Peyer's patch (tissue), 4 donors: ENCODE measurements at regions not wholly inside any gene's neighbourhood (a gene's known extent, or its start where the extent isn't known, plus 50 kb on each side); places are given as distances from the start of the nearest gene placed in this dataset.

Experiments
- DNase-seq, 3 donors: peaks; one replicate each; pipeline ENCODE4 v3.0.0-alpha.2; 2017 to 2019
- H3K27ac ChIP-seq, 4 donors: fragments of 200-600 bp; sonication (generic); one replicate each; pipeline ENCODE4 v1.5.1; 2016 to 2019
- H3K27me3 ChIP-seq, 2 donors: fragments of 200-600 bp; sonication (generic); one replicate each; pipeline ENCODE4 v1.5.1; 2019
- H3K36me3 ChIP-seq, 3 donors: fragments of 200-600 bp; sonication (generic); one replicate each; pipeline ENCODE4 v1.5.1; 2016 to 2019
- H3K4me1 ChIP-seq, 4 donors: fragments of 200-600 bp; sonication (generic); one replicate each; pipeline ENCODE4 v1.5.1; 2016 to 2019
- H3K4me3 ChIP-seq, 4 donors: fragments of 200-600 bp; sonication (generic); 1 replicate in 3 of 4; 2 replicates in 1 of 4; pipeline ENCODE4 v1.5.1; 2016 to 2019; ENCODE audit warnings: mild to moderate bottlenecking in 1 of 4
- H3K9me3 ChIP-seq, 4 donors: fragments of 200-600 bp; sonication (generic); one replicate each; pipeline ENCODE4 v1.5.1; 2016 to 2019; ENCODE audit warnings: mild to moderate bottlenecking in 1 of 4
- CTCF ChIP-seq, 6 experiments: fragments of 450-650 bp in 4 of 6; fragments of 200-600 bp in 2 of 6; sonication (generic) in 1 of 6; IDR thresholded peaks; one replicate each; pipeline ENCODE4 v1.5.1; 2017 to 2019; ENCODE audit warnings: antibody characterized with exemption in 6 of 6, mild to moderate bottlenecking in 3 of 6, moderate library complexity in 1 of 6
- POLR2A ChIP-seq, 2 donors: fragments of 450-650 bp; IDR thresholded peaks; one replicate each; pipeline ENCODE4 v1.5.1; 2017; ENCODE audit warnings: antibody characterized with exemption in 2 of 2, mild to moderate bottlenecking in 2 of 2, moderate library complexity in 2 of 2

- Histone ChIP-seq H3K9me3 (no peaks in the 10 kb centered on the region), H3K4me3 (no peak overlapping the region), H3K36me3 (no peaks in the 10 kb centered on the region), H3K4me1 (no peaks in the 10 kb centered on the region), H3K27ac (no peak overlapping the region), H3K27me3 (no peaks in the 10 kb centered on the region)
- no peak for TF ChIP-seq POLR2A (IDR thresholded peaks at IDR 0.05)
- TF ChIP-seq CTCF (IDR thresholded peaks at IDR 0.05), result no peak
- DNase-seq, result no peak
These were observed 126.5 kb downstream of the C12orf75 start for GRCh38 chr12:105457026-105457425.

- TF ChIP-seq CTCF (IDR thresholded peaks at IDR 0.05) (no peak), POLR2A (IDR thresholded peaks at IDR 0.05) (no peak)
- Histone ChIP-seq H3K27ac (no peak overlapping the region), H3K4me1 (no peaks in the 10 kb centered on the region)
These were observed 129.4 kb downstream of the C12orf75 start for GRCh38 chr12:105459760-105460330.

GRCh38 chr12:105461271-105461943, 130.9 kb downstream of the C12orf75 start:
- H3K27me3 ChIP-seq, result no peaks in the 10 kb centered on the region
- no peak overlapping the region for H3K27ac ChIP-seq
- TF ChIP-seq CTCF (IDR thresholded peaks at IDR 0.05) (no peak), POLR2A (IDR thresholded peaks at IDR 0.05) (no peak)
- no peak for DNase-seq
- H3K4me3 ChIP-seq, result no peak overlapping the region
- H3K4me1 ChIP-seq, result no peaks in the 10 kb centered on the region
- no peaks in the 10 kb centered on the region for H3K36me3 ChIP-seq
- no peaks in the 10 kb centered on the region for H3K9me3 ChIP-seq

More at GRCh38 chr12:105459760-105460330, 129.4 kb downstream of the C12orf75 start:
- H3K4me3 ChIP-seq, result no peak overlapping the region
- no peaks in the 10 kb centered on the region for H3K9me3 ChIP-seq
- H3K27me3 ChIP-seq, result no peaks in the 10 kb centered on the region
- H3K36me3 ChIP-seq, result no peaks in the 10 kb centered on the region
- no peak for DNase-seq

GRCh38 chr12:105461944-105462762, 131.7 kb downstream of the C12orf75 start:
- Histone ChIP-seq H3K4me3 (no peak overlapping the region), H3K36me3 (no peaks in the 10 kb centered on the region), H3K9me3 (no peaks in the 10 kb centered on the region), H3K4me1 (no peaks in the 10 kb centered on the region), H3K27me3 (no peaks in the 10 kb centered on the region), H3K27ac (no peak overlapping the region)
- DNase-seq, result no peak
- TF ChIP-seq POLR2A (IDR thresholded peaks at IDR 0.05), result no peak
- no peak for TF ChIP-seq CTCF (IDR thresholded peaks at IDR 0.05)

- Histone ChIP-seq H3K27ac (no peak overlapping the region), H3K9me3 (no peaks in the 10 kb centered on the region), H3K4me3 (no peak overlapping the region), H3K27me3 (no peaks in the 10 kb centered on the region), H3K4me1 (no peaks in the 10 kb centered on the region), H3K36me3 (no peaks in the 10 kb centered on the region)
- no peak for TF ChIP-seq CTCF (IDR thresholded peaks at IDR 0.05)
- TF ChIP-seq POLR2A (IDR thresholded peaks at IDR 0.05), result no peak
- no peak for DNase-seq
These were observed 132.3 kb downstream of the C12orf75 start for GRCh38 chr12:105462831-105463230.
